Neural progenitor cell (in vitro differentiated cells): ENCODE measurements at regions not wholly inside any gene's neighbourhood (a gene's known extent, or its start where the extent isn't known, plus 50 kb on each side); places are given as distances from the start of the nearest gene placed in this dataset.

Source experiments
- DNase-seq: peaks from one replicate; pipeline ENCODE4 v3.0.0-alpha.2; 2016; ENCODE audit warnings: low spot score
- H2AFZ ChIP-seq: fragments of 200-600 bp; sonication (generic); replicated peaks from 2 replicates; pipeline ENCODE4 v1.6.1; 2016; ENCODE audit warnings: antibody characterized with exemption
- H3F3A ChIP-seq: fragments of 200-600 bp; sonication (generic); 2 replicates; pipeline ENCODE4 v1.6.1; 2016; ENCODE audit warnings: antibody characterized with exemption, low read depth
- H3K27ac ChIP-seq: fragments of 200-600 bp; sonication (generic); 2 replicates; pipeline ENCODE4 v1.5.1; 2016; ENCODE audit warnings: mild to moderate bottlenecking
- H3K27me3 ChIP-seq: fragments of 200-600 bp; sonication (generic); 2 replicates; pipeline ENCODE4 v1.6.1; 2016; ENCODE audit warnings: mild to moderate bottlenecking, moderate library complexity
- H3K36me3 ChIP-seq: fragments of 200-600 bp; sonication (generic); 2 replicates; pipeline ENCODE4 v1.5.1; 2016
- H3K4me1 ChIP-seq: fragments of 200-600 bp; sonication (generic); 2 replicates; pipeline ENCODE4 v1.6.1; 2016; ENCODE audit warnings: mixed run types
- H3K4me2 ChIP-seq: fragments of 200-600 bp; sonication (generic); 2 replicates; pipeline ENCODE4 v1.6.1; 2016
- H3K4me3 ChIP-seq: fragments of 200-600 bp; sonication (generic); 2 replicates; pipeline ENCODE4 v1.5.1; 2016
- H3K79me2 ChIP-seq: fragments of 200-600 bp; sonication (generic); 2 replicates; pipeline ENCODE4 v1.6.1; 2016; ENCODE audit warnings: low read depth
- H3K9ac ChIP-seq: fragments of 200-600 bp; sonication (generic); 2 replicates; pipeline ENCODE4 v1.6.1; 2016
- H3K9me3 ChIP-seq: fragments of 200-600 bp; sonication (generic); 2 replicates; pipeline ENCODE4 v1.5.1; 2016; ENCODE audit warnings: low read depth
- H4K20me1 ChIP-seq: fragments of 200-600 bp; sonication (generic); 2 replicates; pipeline ENCODE4 v1.6.1; 2016; ENCODE audit warnings: low read depth
- H3K27ac Mint-ChIP-seq: 3 replicates; pipeline ENCODE4 v1.8.0; 2021; ENCODE audit warnings: mixed read lengths
- H3K27me3 Mint-ChIP-seq: 2 replicates; pipeline ENCODE4 v1.8.0; 2022; ENCODE audit warnings: low read depth, mild to moderate bottlenecking, inconsistent platforms, moderate library complexity, mixed read lengths; ENCODE audit not compliant: insufficient read depth
- H3K36me3 Mint-ChIP-seq: 3 replicates; pipeline ENCODE4 v1.8.0; 2021; ENCODE audit warnings: mixed read lengths
- H3K4me1 Mint-ChIP-seq: 3 replicates; pipeline ENCODE4 v1.8.0; 2021; ENCODE audit warnings: mixed read lengths
- H3K4me3 Mint-ChIP-seq: 3 replicates; pipeline ENCODE4 v1.8.0; 2021; ENCODE audit warnings: mild to moderate bottlenecking, moderate library complexity, mixed read lengths
- H3K9me3 Mint-ChIP-seq: 3 replicates; pipeline ENCODE4 v1.8.0; 2020; ENCODE audit warnings: mixed read lengths
- EZH2 ChIP-seq: fragments of 200-600 bp; sonication (generic); IDR thresholded peaks from 2 replicates; pipeline ENCODE4 v1.6.1; 2017; ENCODE audit warnings: antibody characterized with exemption, mild to moderate bottlenecking, moderate library complexity
- EZH2phosphoT487 ChIP-seq: fragments of 200-600 bp; sonication (generic); IDR thresholded peaks from 2 replicates; pipeline ENCODE4 v1.6.1; 2017; ENCODE audit warnings: antibody characterized with exemption
- TF ChIP-seq, protein P1 (sequence below): fragments of 200-600 bp; sonication (generic); IDR thresholded peaks from 2 replicates; pipeline ENCODE4 v1.5.1; 2017; ENCODE audit warnings: antibody characterized with exemption, mild to moderate bottlenecking

DNA sequence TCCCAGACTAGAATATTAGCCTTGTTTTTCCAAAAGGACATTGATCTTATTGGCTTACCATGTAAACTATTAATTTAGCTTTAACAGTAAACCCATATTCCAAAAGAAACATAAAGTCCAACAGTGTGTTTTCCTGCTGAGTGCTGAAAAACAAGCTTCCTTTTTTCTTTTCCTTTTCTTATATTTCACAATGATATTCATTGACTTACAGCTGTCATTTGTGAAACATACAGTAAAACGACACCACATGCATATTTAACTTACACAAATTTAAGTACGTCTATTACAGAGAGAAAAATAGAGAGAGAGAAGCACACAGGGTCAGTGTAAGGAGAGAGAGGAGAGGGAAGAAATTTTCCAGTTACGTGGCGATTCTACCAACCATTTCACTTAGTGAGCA is 543.9 kb upstream of the JARID2 start:
- no peak overlapping the region for H3K9ac ChIP-seq
- H3K4me2 ChIP-seq, result no peak overlapping the region
- no peak for TF ChIP-seq EZH2
- TF ChIP-seq, protein P1, sequence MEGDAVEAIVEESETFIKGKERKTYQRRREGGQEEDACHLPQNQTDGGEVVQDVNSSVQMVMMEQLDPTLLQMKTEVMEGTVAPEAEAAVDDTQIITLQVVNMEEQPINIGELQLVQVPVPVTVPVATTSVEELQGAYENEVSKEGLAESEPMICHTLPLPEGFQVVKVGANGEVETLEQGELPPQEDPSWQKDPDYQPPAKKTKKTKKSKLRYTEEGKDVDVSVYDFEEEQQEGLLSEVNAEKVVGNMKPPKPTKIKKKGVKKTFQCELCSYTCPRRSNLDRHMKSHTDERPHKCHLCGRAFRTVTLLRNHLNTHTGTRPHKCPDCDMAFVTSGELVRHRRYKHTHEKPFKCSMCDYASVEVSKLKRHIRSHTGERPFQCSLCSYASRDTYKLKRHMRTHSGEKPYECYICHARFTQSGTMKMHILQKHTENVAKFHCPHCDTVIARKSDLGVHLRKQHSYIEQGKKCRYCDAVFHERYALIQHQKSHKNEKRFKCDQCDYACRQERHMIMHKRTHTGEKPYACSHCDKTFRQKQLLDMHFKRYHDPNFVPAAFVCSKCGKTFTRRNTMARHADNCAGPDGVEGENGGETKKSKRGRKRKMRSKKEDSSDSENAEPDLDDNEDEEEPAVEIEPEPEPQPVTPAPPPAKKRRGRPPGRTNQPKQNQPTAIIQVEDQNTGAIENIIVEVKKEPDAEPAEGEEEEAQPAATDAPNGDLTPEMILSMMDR, result no peak
- TF ChIP-seq EZH2phosphoT487, result no peak
- no peak overlapping the region for H2AFZ ChIP-seq
- peaks cover 16% of the 10 kb centered on the region for H3K9me3 Mint-ChIP-seq
- no peaks in the 10 kb centered on the region for H3K79me2 ChIP-seq
- peaks cover 13% of the 10 kb centered on the region for H3K4me1 Mint-ChIP-seq
- H3K27me3 Mint-ChIP-seq, result peaks cover 9% of the 10 kb centered on the region
- H3K27me3 ChIP-seq, result no peaks in the 10 kb centered on the region
- H3K27ac ChIP-seq, result no peak overlapping the region
- H3K27ac Mint-ChIP-seq, result no peak overlapping the region
- H3K9me3 ChIP-seq, result no peaks in the 10 kb centered on the region
- no peaks in the 10 kb centered on the region for H3K36me3 ChIP-seq
- no peak overlapping the region for H3K4me3 Mint-ChIP-seq
- DNase-seq, result no peak
- H3K4me1 ChIP-seq, result no peaks in the 10 kb centered on the region
- H3F3A ChIP-seq, result no peaks in the 10 kb centered on the region
- no peak overlapping the region for H3K4me3 ChIP-seq
- no peaks in the 10 kb centered on the region for H4K20me1 ChIP-seq
- H3K36me3 Mint-ChIP-seq, result no peaks in the 10 kb centered on the region

DNA sequence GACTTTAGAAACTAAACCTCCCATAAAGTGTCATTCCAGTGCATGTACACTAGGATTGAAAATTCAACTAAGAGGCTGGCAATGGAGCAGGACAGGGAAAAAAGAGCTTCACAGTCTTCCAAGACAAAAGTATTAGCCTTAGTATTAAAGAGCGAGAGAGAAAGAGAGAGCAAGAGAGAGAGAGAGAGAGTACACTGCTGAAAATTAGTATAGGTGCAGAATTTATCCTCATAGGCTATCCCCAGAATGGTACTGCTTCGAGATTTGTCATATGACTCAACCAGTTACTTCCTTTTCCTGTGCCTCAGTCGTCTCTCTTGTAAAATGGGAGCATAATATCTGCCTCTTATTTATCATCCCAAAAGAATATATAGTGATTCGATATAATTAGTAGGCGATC is 543.2 kb upstream of the JARID2 start:
- no peak overlapping the region for H2AFZ ChIP-seq
- H3K79me2 ChIP-seq, result no peaks in the 10 kb centered on the region
- H3F3A ChIP-seq, result no peaks in the 10 kb centered on the region
- H3K27ac ChIP-seq, result no peak overlapping the region
- H4K20me1 ChIP-seq, result no peaks in the 10 kb centered on the region
- no peak for DNase-seq
- no peak overlapping the region for H3K9ac ChIP-seq
- H3K4me2 ChIP-seq, result no peak overlapping the region
- no peaks in the 10 kb centered on the region for H3K36me3 ChIP-seq
- TF ChIP-seq, protein P1, result no peak
- no peak for TF ChIP-seq EZH2
- no peak for TF ChIP-seq EZH2phosphoT487
- no peak overlapping the region for H3K4me3 ChIP-seq
- Mint-ChIP-seq H3K9me3 (peaks cover 16% of the 10 kb centered on the region), H3K4me3 (no peak overlapping the region), H3K27ac (no peak overlapping the region), H3K4me1 (peaks cover 13% of the 10 kb centered on the region), H3K36me3 (no peaks in the 10 kb centered on the region), H3K27me3 (peaks cover 9% of the 10 kb centered on the region)
- H3K9me3 ChIP-seq, result no peaks in the 10 kb centered on the region
- H3K4me1 ChIP-seq, result no peaks in the 10 kb centered on the region
- no peaks in the 10 kb centered on the region for H3K27me3 ChIP-seq

DNA sequence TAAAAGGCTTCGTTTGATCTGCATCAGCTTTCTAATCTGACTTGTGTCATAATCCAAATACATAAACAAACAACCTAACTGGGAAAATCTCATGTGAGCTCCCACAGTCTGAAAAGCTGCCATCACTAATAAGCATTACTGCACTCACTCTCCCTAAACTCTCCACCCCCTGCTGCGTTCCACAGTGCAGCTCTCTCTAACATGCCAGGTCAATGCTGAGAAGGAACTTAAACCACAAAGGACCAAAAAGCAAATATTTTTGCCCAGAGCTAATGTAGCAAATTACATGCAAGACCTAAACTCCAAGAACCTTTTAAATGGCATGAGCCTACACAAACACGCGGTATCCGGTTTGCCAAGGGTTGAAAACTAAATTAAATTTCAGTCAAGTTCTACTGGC is 542.3 kb upstream of the JARID2 start:
- H3K9me3 ChIP-seq, result no peaks in the 10 kb centered on the region
- no peak overlapping the region for H3K4me3 ChIP-seq
- no peaks in the 10 kb centered on the region for H3K36me3 ChIP-seq
- H4K20me1 ChIP-seq, result no peaks in the 10 kb centered on the region
- Mint-ChIP-seq H3K27me3 (peaks cover 8% of the 10 kb centered on the region), H3K36me3 (no peaks in the 10 kb centered on the region), H3K9me3 (peaks cover 19% of the 10 kb centered on the region), H3K4me3 (no peak overlapping the region), H3K4me1 (peaks cover 13% of the 10 kb centered on the region), H3K27ac (no peak overlapping the region)
- no peaks in the 10 kb centered on the region for H3K79me2 ChIP-seq
- no peak overlapping the region for H2AFZ ChIP-seq
- H3K4me2 ChIP-seq, result no peak overlapping the region
- TF ChIP-seq, protein P1, result no peak
- no peak for TF ChIP-seq EZH2
- no peak for TF ChIP-seq EZH2phosphoT487
- no peaks in the 10 kb centered on the region for H3K27me3 ChIP-seq
- H3K4me1 ChIP-seq, result no peaks in the 10 kb centered on the region
- no peak overlapping the region for H3K9ac ChIP-seq
- H3K27ac ChIP-seq, result no peak overlapping the region
- H3F3A ChIP-seq, result no peaks in the 10 kb centered on the region
- no peak for DNase-seq
